ENCODE measurements at regions not wholly inside any gene's neighbourhood (a gene's known extent, or its start where the extent isn't known, plus 50 kb on each side); places are given as distances from the start of the nearest gene placed in this dataset.

DNA sequence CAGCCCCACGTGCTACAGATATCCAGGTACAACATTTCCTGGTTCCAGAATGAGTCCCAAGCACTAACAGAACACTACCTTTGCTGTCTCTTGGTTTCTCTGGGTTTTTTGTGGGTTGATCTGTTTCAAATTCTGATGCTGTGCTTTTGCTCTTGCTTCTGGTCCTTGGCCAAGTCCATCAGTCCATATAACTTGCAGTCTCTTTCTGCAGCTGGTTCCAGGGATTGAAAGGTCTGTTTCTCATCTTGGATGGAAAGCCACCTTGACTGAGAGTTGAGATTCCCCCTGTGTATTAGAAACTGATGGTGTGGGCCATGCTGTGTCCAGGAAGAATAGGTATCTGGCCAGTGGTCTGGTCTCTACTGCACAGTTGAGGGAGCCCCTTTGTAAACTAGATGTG lies 171.1 kb downstream of the JCAD start:
- Mint-ChIP-seq H3K9me3 (peaks cover 0 to 3% (median 0%) of the 10 kb centered on the region in 7 donors), H3K4me1 (no peaks in the 10 kb centered on the region)

DNA sequence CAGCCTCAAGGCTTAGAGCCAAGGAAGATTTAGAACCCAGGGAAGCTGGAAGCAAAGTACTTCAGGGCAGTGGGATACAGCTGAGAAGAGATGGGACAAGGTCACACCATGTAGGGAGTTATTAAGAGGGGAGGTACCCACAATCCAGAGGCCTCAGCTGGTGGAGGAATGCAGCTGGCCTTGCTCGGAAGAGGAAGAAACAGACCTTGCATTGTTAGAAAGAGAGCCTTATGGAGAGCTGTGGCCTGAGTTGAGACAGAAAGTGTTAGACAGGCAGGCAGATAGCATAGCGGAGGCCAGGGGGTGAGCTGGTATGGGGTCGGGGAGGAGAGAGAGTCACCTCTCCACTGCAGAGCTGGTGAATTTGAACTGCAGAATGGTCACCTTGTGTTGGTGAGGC lies 173.1 kb downstream of the JCAD start:
- no peak overlapping the region for H3K4me3 Mint-ChIP-seq
- H3K27ac Mint-ChIP-seq = peak overlapping the region in 1 of 7 donors; percentile 3
- 92% methylated on average over 3 of the region's 3 CpGs for WGBS (ENCODE audit: insufficient coverage)
- DNase-seq = no peak
- peaks cover 2% of the 10 kb centered on the region in 3 donors for H3K27me3 Mint-ChIP-seq (ENCODE audit: low read depth in 3 of 3)
- intact Hi-C loops (cut with micrococcal nuclease) = no loop called here
- Histone ChIP-seq H2AFZ (ENCODE audit: insufficient read depth, low read depth, low read length, poor library complexity, severe bottlenecking) (no peak overlapping the region), H3K4me2 (replicated peaks; ENCODE audit: extremely low read depth, low read length, poor library complexity, severe bottlenecking) (no peak overlapping the region), H3K36me3 (replicated peaks in 1 of 2; ENCODE audit: control insufficient read depth in 1 of 2, insufficient read depth in 2 of 2, low read length in 2 of 2) (no peaks in the 10 kb centered on the region), H3K27me3 (ENCODE audit: control insufficient read depth in 2 of 2, insufficient read depth in 2 of 2, low read length in 2 of 2) (no peaks in the 10 kb centered on the region), H3K9me3 (replicated peaks in 1 of 2; ENCODE audit: control insufficient read depth in 1 of 2, insufficient read depth in 1 of 2, low read length in 2 of 2) (no peaks in the 10 kb centered on the region), H3K9ac (ENCODE audit: insufficient read depth, low read length, poor library complexity, severe bottlenecking) (no peak overlapping the region), H4K20me1 (ENCODE audit: insufficient read depth, low read length) (no peaks in the 10 kb centered on the region), H3K27ac (ENCODE audit: low read depth in 1 of 2, low read length in 2 of 2) (no peak overlapping the region), H3K4me3 (replicated peaks in 1 of 3; ENCODE audit: low read depth in 2 of 3, low read length in 3 of 3) (no peak overlapping the region), H3K79me2 (ENCODE audit: insufficient read depth, low read length) (no peaks in the 10 kb centered on the region), H3K4me1 (ENCODE audit: control insufficient read depth in 1 of 2, insufficient read depth in 2 of 2, low read length in 2 of 2) (no peaks in the 10 kb centered on the region)
- no peaks in the 10 kb centered on the region for H3K4me1 Mint-ChIP-seq
- TF ChIP-seq, protein P1, sequence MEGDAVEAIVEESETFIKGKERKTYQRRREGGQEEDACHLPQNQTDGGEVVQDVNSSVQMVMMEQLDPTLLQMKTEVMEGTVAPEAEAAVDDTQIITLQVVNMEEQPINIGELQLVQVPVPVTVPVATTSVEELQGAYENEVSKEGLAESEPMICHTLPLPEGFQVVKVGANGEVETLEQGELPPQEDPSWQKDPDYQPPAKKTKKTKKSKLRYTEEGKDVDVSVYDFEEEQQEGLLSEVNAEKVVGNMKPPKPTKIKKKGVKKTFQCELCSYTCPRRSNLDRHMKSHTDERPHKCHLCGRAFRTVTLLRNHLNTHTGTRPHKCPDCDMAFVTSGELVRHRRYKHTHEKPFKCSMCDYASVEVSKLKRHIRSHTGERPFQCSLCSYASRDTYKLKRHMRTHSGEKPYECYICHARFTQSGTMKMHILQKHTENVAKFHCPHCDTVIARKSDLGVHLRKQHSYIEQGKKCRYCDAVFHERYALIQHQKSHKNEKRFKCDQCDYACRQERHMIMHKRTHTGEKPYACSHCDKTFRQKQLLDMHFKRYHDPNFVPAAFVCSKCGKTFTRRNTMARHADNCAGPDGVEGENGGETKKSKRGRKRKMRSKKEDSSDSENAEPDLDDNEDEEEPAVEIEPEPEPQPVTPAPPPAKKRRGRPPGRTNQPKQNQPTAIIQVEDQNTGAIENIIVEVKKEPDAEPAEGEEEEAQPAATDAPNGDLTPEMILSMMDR (IDR thresholded peaks at IDR 0.05) = no peak
- no peaks in the 10 kb centered on the region for H3K9me3 Mint-ChIP-seq
- no peaks in the 10 kb centered on the region for H3K36me3 Mint-ChIP-seq

More for the DNA sequence above, 171.1 kb downstream of the JCAD start:
- WGBS (ENCODE audit: insufficient coverage) = no CpG with 5 or more reads among the region's 1 CpG
- Histone ChIP-seq H3K9ac (ENCODE audit: insufficient read depth, low read length, poor library complexity, severe bottlenecking) (no peak overlapping the region), H3K27me3 (ENCODE audit: control insufficient read depth in 2 of 2, insufficient read depth in 2 of 2, low read length in 2 of 2) (no peaks in the 10 kb centered on the region), H3K4me1 (ENCODE audit: control insufficient read depth in 1 of 2, insufficient read depth in 2 of 2, low read length in 2 of 2) (no peaks in the 10 kb centered on the region), H3K36me3 (replicated peaks in 1 of 2; ENCODE audit: control insufficient read depth in 1 of 2, insufficient read depth in 2 of 2, low read length in 2 of 2) (no peaks in the 10 kb centered on the region), H4K20me1 (ENCODE audit: insufficient read depth, low read length) (no peaks in the 10 kb centered on the region), H3K9me3 (replicated peaks in 1 of 2; ENCODE audit: control insufficient read depth in 1 of 2, insufficient read depth in 1 of 2, low read length in 2 of 2) (no peaks in the 10 kb centered on the region), H2AFZ (ENCODE audit: insufficient read depth, low read depth, low read length, poor library complexity, severe bottlenecking) (no peak overlapping the region), H3K27ac (ENCODE audit: low read depth in 1 of 2, low read length in 2 of 2) (no peak overlapping the region), H3K4me3 (replicated peaks in 1 of 3; ENCODE audit: low read depth in 2 of 3, low read length in 3 of 3) (no peak overlapping the region), H3K4me2 (replicated peaks; ENCODE audit: extremely low read depth, low read length, poor library complexity, severe bottlenecking) (no peak overlapping the region), H3K79me2 (ENCODE audit: insufficient read depth, low read length) (no peaks in the 10 kb centered on the region)
- Mint-ChIP-seq H3K4me3 (no peak overlapping the region), H3K27me3 (ENCODE audit: low read depth in 3 of 3) (peaks cover 2 to 4% (median 2%) of the 10 kb centered on the region in 3 donors), H3K36me3 (no peaks in the 10 kb centered on the region), H3K27ac (no peak overlapping the region)
- no peak for DNase-seq
- TF ChIP-seq, protein P1 (IDR thresholded peaks at IDR 0.05) = no peak
- intact Hi-C loops (cut with micrococcal nuclease) = no loop called here

Data from CD14-positive monocyte (primary cell).